ENCODE measurements at regions not wholly inside any gene's neighbourhood (a gene's known extent, or its start where the extent isn't known, plus 50 kb on each side); places are given as distances from the start of the nearest gene placed in this dataset.

- Histone ChIP-seq H2BK120ac (ENCODE audit: low read depth, low read length) (no peak overlapping the region), H4K91ac (ENCODE audit: insufficient read depth, low read depth, low read length) (no peak overlapping the region), H2BK20ac (ENCODE audit: low read depth, low read length) (no peak overlapping the region), H3K9me3 (ENCODE audit: control insufficient read depth, insufficient read depth, low read length) (no peaks in the 10 kb centered on the region), H3K56ac (ENCODE audit: extremely low read depth, insufficient read depth, low read length) (no peak overlapping the region), H3K79me1 (ENCODE audit: low read depth in 1 of 2, low read length in 2 of 2) (no peaks in the 10 kb centered on the region), H2BK15ac (ENCODE audit: low read depth, low read length) (no peak overlapping the region), H4K5ac (ENCODE audit: low read depth, low read length) (no peak overlapping the region), H3K27me3 (ENCODE audit: control insufficient read depth, insufficient read depth, low read length) (no peaks in the 10 kb centered on the region), H3K36me3 (ENCODE audit: control insufficient read depth, insufficient read depth, low read length) (no peaks in the 10 kb centered on the region), H3K4me2 (ENCODE audit: low read depth, low read length) (no peak overlapping the region), H2BK5ac (ENCODE audit: low read depth, low read length, poor library complexity, severe bottlenecking) (no peak overlapping the region), H2AK5ac (ENCODE audit: low read depth, low read length) (no peak overlapping the region), H4K8ac (ENCODE audit: low read depth in 2 of 2, low read length in 2 of 2) (no peak overlapping the region), H3K9ac (ENCODE audit: low read depth, low read length) (no peak overlapping the region), H3K9me1 (ENCODE audit: insufficient read depth, low read length) (no peaks in the 10 kb centered on the region), H3K14ac (replicated peaks; ENCODE audit: low read depth, low read length) (no peak overlapping the region), H4K20me1 (ENCODE audit: insufficient read depth, low read length) (no peaks in the 10 kb centered on the region), H3K4me1 (ENCODE audit: control insufficient read depth, insufficient read depth, low read length) (no peaks in the 10 kb centered on the region), H2AFZ (replicated peaks; ENCODE audit: low read length, poor library complexity) (no peak overlapping the region), H2AK9ac (replicated peaks; ENCODE audit: low read depth, low read length, poor library complexity) (no peak overlapping the region), H3K18ac (ENCODE audit: low read depth, low read length) (no peak overlapping the region), H3K23ac (ENCODE audit: low read depth, low read length) (no peak overlapping the region), H3K4me3 (ENCODE audit: insufficient read depth, low read depth, low read length) (no peak overlapping the region), H3K4ac (ENCODE audit: low read depth, low read length) (no peak overlapping the region), H3K27ac (ENCODE audit: insufficient read depth, low read length) (no peak overlapping the region)
- ATAC-seq (ENCODE audit: low read depth) (no peak), DNase-seq (no peak)
- ChIA-PET POLR2A (ENCODE audit: unreplicated experiment) (no interaction called here), CTCF (interaction anchor here (0.8 kb wide), 1 partner anchor 18 kb away, joined by 3 read pairs; no protein-coding TSS in a partner anchor)
- BruUV-seq (replicated peaks) = no TSS peak
- TF ChIP-seq RCOR1 (IDR thresholded peaks at IDR 0.05; ENCODE audit: insufficient replicate concordance, low read length) (no peak), RFX5 (IDR thresholded peaks at IDR 0.05; ENCODE audit: low read depth, low read length) (no peak), SMC3 (IDR thresholded peaks at IDR 0.05; ENCODE audit: low read depth, low read length) (no peak), MAZ (IDR thresholded peaks at IDR 0.05; ENCODE audit: borderline replicate concordance, low read depth, low read length) (no peak), RAD21 (IDR thresholded peaks at IDR 0.05; ENCODE audit: low read length) (no peak)
- 58% methylated on average over 2 of the region's 4 CpGs; no CpG with 5 or more reads in 1 of the 2 experiments for WGBS, 2 experiments (ENCODE audit: extremely low coverage in 2 of 2, insufficient read length in 1 of 2)
- dilution Hi-C loops (cut with HindIII; ENCODE audit: low sequenced_read_pairs, unreplicated experiment) = no loop called here
- in situ Hi-C loops (cut with MboI; ENCODE audit: low sequenced_read_pairs) = no loop called here
- intact Hi-C loops (cut with micrococcal nuclease) = no loop called here
Measured at GRCh38 chr1:190849346-190849745, 371.7 kb upstream of the BRINP3 start.

Measured in IMR-90 (cell line).